ENCODE measurements at regions not wholly inside any gene's neighbourhood (a gene's known extent, or its start where the extent isn't known, plus 50 kb on each side); places are given as distances from the start of the nearest gene placed in this dataset.

- Histone ChIP-seq H3K9me3 (ENCODE audit: severe bottlenecking) (peaks cover 2% of the 10 kb centered on the region), H3K4me1 (ENCODE audit: insufficient read depth, poor library complexity, severe bottlenecking) (no peaks in the 10 kb centered on the region), H3K27ac (ENCODE audit: poor library complexity, severe bottlenecking) (no peak overlapping the region), H3K4me3 (ENCODE audit: severe bottlenecking) (no peak overlapping the region), H3K36me3 (ENCODE audit: low read depth) (no peaks in the 10 kb centered on the region), H3K27me3 (ENCODE audit: insufficient read depth, poor library complexity, severe bottlenecking) (peaks cover 2% of the 10 kb centered on the region)
- no peak for TF ChIP-seq CTCF (IDR thresholded peaks at IDR 0.05; ENCODE audit: poor library complexity, severe bottlenecking)
- ATAC-seq (ENCODE audit: low read depth) = no peak
- DNase-seq (ENCODE audit: low spot score) = no peak
These were observed 500.4 kb upstream of the CDIN1 start for GRCh38 chr15:36079021-36079420.

- no peak for DNase-seq (ENCODE audit: low spot score)
- no peaks in the 10 kb centered on the region for H3K36me3 ChIP-seq (ENCODE audit: low read depth)
- TF ChIP-seq CTCF (IDR thresholded peaks at IDR 0.05; ENCODE audit: poor library complexity, severe bottlenecking) = no peak
- ATAC-seq (ENCODE audit: low read depth) = no peak
- H3K4me3 ChIP-seq (ENCODE audit: severe bottlenecking) = no peak overlapping the region
- H3K27ac ChIP-seq (ENCODE audit: poor library complexity, severe bottlenecking) = no peak overlapping the region
- H3K4me1 ChIP-seq (ENCODE audit: insufficient read depth, poor library complexity, severe bottlenecking) = no peaks in the 10 kb centered on the region
- H3K27me3 ChIP-seq (ENCODE audit: insufficient read depth, poor library complexity, severe bottlenecking) = peaks cover 2% of the 10 kb centered on the region
- H3K9me3 ChIP-seq (ENCODE audit: severe bottlenecking) = peaks cover 2% of the 10 kb centered on the region
These were observed 498.7 kb upstream of the CDIN1 start for GRCh38 chr15:36080759-36081158.

- Histone ChIP-seq H3K27me3 (ENCODE audit: insufficient read depth, poor library complexity, severe bottlenecking) (no peaks in the 10 kb centered on the region), H3K4me3 (ENCODE audit: severe bottlenecking) (no peak overlapping the region), H3K27ac (ENCODE audit: poor library complexity, severe bottlenecking) (no peak overlapping the region), H3K36me3 (ENCODE audit: low read depth) (no peaks in the 10 kb centered on the region), H3K4me1 (ENCODE audit: insufficient read depth, poor library complexity, severe bottlenecking) (no peaks in the 10 kb centered on the region), H3K9me3 (ENCODE audit: severe bottlenecking) (no peaks in the 10 kb centered on the region)
- ATAC-seq (ENCODE audit: low read depth) = no peak
- DNase-seq (ENCODE audit: low spot score) = no peak
- TF ChIP-seq CTCF (IDR thresholded peaks at IDR 0.05; ENCODE audit: poor library complexity, severe bottlenecking) = no peak
These were observed 489.0 kb upstream of the CDIN1 start for GRCh38 chr15:36090286-36090946.

- Histone ChIP-seq H3K36me3 (ENCODE audit: low read depth) (no peaks in the 10 kb centered on the region), H3K27ac (ENCODE audit: poor library complexity, severe bottlenecking) (no peak overlapping the region), H3K27me3 (ENCODE audit: insufficient read depth, poor library complexity, severe bottlenecking) (peaks cover 3% of the 10 kb centered on the region), H3K4me3 (ENCODE audit: severe bottlenecking) (no peak overlapping the region), H3K4me1 (ENCODE audit: insufficient read depth, poor library complexity, severe bottlenecking) (no peaks in the 10 kb centered on the region), H3K9me3 (ENCODE audit: severe bottlenecking) (no peaks in the 10 kb centered on the region)
- no peak for ATAC-seq (ENCODE audit: low read depth)
- no peak for DNase-seq (ENCODE audit: low spot score)
- TF ChIP-seq CTCF (IDR thresholded peaks at IDR 0.05; ENCODE audit: poor library complexity, severe bottlenecking) = no peak
These were observed 472.6 kb upstream of the CDIN1 start for GRCh38 chr15:36106640-36107335.

- ATAC-seq (ENCODE audit: low read depth) (no peak), DNase-seq (ENCODE audit: low spot score) (no peak)
- Histone ChIP-seq H3K36me3 (ENCODE audit: low read depth) (no peaks in the 10 kb centered on the region), H3K9me3 (ENCODE audit: severe bottlenecking) (no peaks in the 10 kb centered on the region), H3K4me3 (ENCODE audit: severe bottlenecking) (no peak overlapping the region), H3K27ac (ENCODE audit: poor library complexity, severe bottlenecking) (no peak overlapping the region), H3K4me1 (ENCODE audit: insufficient read depth, poor library complexity, severe bottlenecking) (no peaks in the 10 kb centered on the region), H3K27me3 (ENCODE audit: insufficient read depth, poor library complexity, severe bottlenecking) (peaks cover 3% of the 10 kb centered on the region)
- no peak for TF ChIP-seq CTCF (IDR thresholded peaks at IDR 0.05; ENCODE audit: poor library complexity, severe bottlenecking)
These were observed 470.9 kb upstream of the CDIN1 start for GRCh38 chr15:36108541-36108940.
